ENCODE measurements at regions not wholly inside any gene's neighbourhood (a gene's known extent, or its start where the extent isn't known, plus 50 kb on each side); places are given as distances from the start of the nearest gene placed in this dataset.

DNA sequence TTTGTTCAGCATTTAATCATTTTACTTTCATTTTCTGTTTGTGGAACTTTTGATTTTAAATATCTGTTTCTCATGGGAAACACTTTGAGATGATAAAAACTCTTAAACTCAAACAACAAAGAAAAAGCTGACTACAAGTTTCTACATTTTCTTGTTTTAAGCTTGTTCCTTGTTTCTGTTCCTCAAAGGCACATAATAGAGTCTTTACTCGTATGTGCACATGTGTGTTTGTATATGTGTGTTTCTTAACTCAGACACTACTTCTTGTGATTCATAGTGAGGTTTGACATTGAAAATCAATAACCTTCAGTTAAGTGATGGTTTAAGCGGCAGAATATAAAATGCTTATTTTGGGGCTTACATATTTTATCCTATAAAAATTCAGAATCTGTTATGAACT is 786.7 kb upstream of the EPHA6 start:
- Mint-ChIP-seq H3K4me1 (no peaks in the 10 kb centered on the region), H3K4me3 (no peak overlapping the region)

DNA sequence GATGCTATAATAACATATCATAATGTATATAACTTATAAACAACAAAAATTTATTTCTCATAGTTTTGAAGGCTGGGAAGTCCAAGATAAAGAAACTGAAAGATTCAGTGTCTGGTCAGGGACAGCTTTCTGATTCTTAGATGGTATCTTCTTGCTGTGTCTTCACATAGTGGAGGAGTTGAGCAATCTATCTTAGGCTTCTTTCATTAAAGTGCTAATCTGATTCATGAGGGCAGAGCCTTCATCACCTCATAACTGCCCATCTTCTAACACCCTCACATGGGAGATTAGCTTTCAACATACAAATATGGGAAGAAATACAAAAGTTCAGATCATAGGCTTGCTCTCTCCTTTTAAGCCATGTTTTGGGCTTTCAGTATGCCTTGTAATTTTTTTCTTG is 774.8 kb upstream of the EPHA6 start:
- Mint-ChIP-seq H3K27me3 (no peaks in the 10 kb centered on the region), H3K4me1 (no peaks in the 10 kb centered on the region), H3K27ac (no peak overlapping the region), H3K4me3 (no peak overlapping the region), H3K9me3 (ENCODE audit: low read depth) (no peaks in the 10 kb centered on the region), H3K36me3 (no peaks in the 10 kb centered on the region)
- no peak for DNase-seq
- CTCF ChIA-PET, result no interaction called here
- no peak for ATAC-seq

More for the DNA sequence above, 786.7 kb upstream of the EPHA6 start:
- no peak overlapping the region for H3K27ac Mint-ChIP-seq
- H3K27me3 Mint-ChIP-seq, result no peaks in the 10 kb centered on the region
- H3K36me3 Mint-ChIP-seq, result no peaks in the 10 kb centered on the region
- H3K9me3 Mint-ChIP-seq (ENCODE audit: low read depth), result peaks cover 9% of the 10 kb centered on the region
- DNase-seq, result no peak
- CTCF ChIA-PET, result no interaction called here
- no peak for ATAC-seq

DNA sequence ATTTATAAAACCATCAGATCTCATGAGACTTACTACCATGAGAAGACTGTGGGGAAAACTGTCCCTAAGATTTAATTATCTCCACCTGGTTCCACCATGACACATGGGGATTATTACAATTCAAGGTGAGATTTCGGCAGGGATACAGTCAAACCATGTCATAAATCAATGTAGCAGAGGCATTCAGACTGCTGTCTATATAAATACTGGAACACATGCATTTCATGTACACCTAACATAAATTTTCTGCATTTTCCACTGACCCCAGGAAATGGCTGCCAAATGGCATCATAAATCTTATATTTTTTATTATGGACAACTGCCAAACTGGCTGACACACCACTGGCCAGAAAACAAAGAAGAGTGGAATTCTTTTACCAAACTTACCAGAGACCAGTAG is 755.1 kb upstream of the EPHA6 start:
- DNase-seq (no peak), ATAC-seq (no peak)
- CTCF ChIA-PET, result no interaction called here
- no peaks in the 10 kb centered on the region for H3K9me3 Mint-ChIP-seq (ENCODE audit: low read depth)
- H3K4me3 Mint-ChIP-seq, result no peak overlapping the region
- H3K4me1 Mint-ChIP-seq, result no peaks in the 10 kb centered on the region
- H3K27me3 Mint-ChIP-seq, result no peaks in the 10 kb centered on the region
- no peak overlapping the region for H3K27ac Mint-ChIP-seq
- H3K36me3 Mint-ChIP-seq, result no peaks in the 10 kb centered on the region

DNA sequence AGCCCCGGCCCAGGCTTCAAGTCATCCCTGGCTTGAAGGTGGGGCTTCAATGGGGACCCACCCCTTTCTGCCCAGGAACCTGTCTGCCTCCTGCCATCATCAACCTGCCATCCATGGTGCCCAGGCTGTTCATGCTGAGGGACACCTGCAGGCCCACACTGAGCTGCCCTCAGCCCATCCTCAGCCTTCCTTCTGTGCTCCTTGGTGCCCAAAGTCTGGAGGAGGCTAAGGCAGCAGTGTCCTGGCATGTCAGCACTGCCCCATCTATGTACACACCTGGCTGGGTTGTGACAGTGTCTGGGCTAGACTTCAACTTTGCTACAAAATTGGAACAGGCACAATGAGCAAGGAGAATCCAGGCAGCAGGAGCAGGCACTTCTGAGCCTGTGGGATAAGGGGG is 745.3 kb upstream of the EPHA6 start:
- no peak for DNase-seq
- no peak overlapping the region for H3K27ac Mint-ChIP-seq
- no peaks in the 10 kb centered on the region for H3K4me1 Mint-ChIP-seq
- no peaks in the 10 kb centered on the region for H3K9me3 Mint-ChIP-seq (ENCODE audit: low read depth)
- H3K27me3 Mint-ChIP-seq, result no peaks in the 10 kb centered on the region
- CTCF ChIA-PET, result no interaction called here
- H3K4me3 Mint-ChIP-seq, result no peak overlapping the region
- ATAC-seq, result no peak
- no peaks in the 10 kb centered on the region for H3K36me3 Mint-ChIP-seq

GRCh38 chr3:96070678-96071077 is 743.7 kb upstream of the EPHA6 start:
- CTCF ChIA-PET, result no interaction called here
- H3K9me3 Mint-ChIP-seq (ENCODE audit: low read depth), result no peaks in the 10 kb centered on the region
- DNase-seq, result no peak
- H3K4me3 Mint-ChIP-seq, result no peak overlapping the region
- no peak for ATAC-seq
- H3K4me1 Mint-ChIP-seq, result no peaks in the 10 kb centered on the region
- no peaks in the 10 kb centered on the region for H3K27me3 Mint-ChIP-seq
- H3K36me3 Mint-ChIP-seq, result no peaks in the 10 kb centered on the region
- H3K27ac Mint-ChIP-seq, result no peak overlapping the region

DNA sequence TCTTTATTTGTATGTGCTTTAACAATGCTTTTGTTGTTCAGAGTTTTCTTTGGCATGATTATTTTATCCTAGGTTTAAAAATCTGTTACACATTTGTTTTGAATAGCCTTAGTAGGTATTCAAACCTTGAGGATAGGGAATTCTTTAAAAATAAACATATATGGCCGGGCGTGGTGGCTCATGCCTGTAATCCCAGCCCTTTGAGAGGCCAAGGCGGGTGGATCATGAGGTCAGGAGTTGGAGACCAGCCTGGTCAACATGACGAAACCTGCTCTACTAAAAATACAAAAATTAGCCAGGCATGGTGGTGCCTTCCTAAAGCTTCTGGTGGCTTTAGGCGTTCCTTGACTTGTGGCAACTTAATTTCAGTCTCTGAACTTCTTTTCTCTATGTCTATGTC is 743.3 kb upstream of the EPHA6 start:
- Mint-ChIP-seq H3K27ac (no peak overlapping the region), H3K4me1 (no peaks in the 10 kb centered on the region), H3K27me3 (no peaks in the 10 kb centered on the region), H3K9me3 (ENCODE audit: low read depth) (peaks cover 2% of the 10 kb centered on the region), H3K36me3 (no peaks in the 10 kb centered on the region), H3K4me3 (no peak overlapping the region)
- CTCF ChIA-PET, result no interaction called here
- ATAC-seq (no peak), DNase-seq (no peak)

DNA sequence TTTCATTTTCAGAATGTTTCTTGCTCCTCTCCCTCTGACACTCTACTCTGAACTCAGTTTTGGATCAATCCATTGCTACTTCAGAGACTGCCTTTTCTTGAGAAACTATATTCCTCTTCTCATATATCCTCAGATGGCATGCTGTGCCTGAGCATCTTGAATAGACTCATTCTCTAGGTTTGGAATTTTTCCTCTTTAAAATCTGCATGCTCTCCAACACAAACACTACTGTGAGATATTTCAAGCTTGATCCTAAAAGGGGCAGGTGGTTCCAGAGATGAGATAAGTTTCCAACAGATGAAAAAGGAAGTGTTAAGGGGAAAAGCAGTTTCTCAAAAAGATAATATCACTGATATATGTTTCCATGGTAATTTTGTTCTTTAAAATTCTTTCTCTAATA is 742.2 kb upstream of the EPHA6 start:
- Mint-ChIP-seq H3K4me1 (no peaks in the 10 kb centered on the region), H3K4me3 (no peak overlapping the region), H3K27ac (no peak overlapping the region), H3K9me3 (ENCODE audit: low read depth) (peaks cover 4% of the 10 kb centered on the region), H3K36me3 (no peaks in the 10 kb centered on the region), H3K27me3 (no peaks in the 10 kb centered on the region)
- DNase-seq (no peak), ATAC-seq (no peak)
- CTCF ChIA-PET, result no interaction called here

DNA sequence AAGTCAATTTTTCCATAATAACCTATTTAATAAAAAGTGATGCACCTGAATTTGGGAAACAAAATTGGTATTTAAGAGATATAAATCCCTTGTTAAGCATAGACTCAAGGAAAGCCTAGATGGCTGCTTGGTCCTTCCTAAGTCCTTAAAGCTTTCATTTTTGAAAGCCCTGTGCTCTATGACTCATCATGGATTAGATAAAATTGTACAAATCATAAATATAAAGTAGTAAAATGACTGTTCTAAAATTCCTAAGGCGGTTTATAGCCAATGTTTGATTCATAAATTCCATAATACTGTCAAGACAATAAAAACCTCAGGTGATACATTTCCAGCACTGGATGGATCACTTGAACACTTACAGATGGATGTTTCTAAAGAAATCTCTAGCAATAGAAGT is 730.8 kb upstream of the EPHA6 start:
- H3K4me3 Mint-ChIP-seq, result no peak overlapping the region
- H3K9me3 Mint-ChIP-seq (ENCODE audit: low read depth), result no peaks in the 10 kb centered on the region
- no peak for ATAC-seq
- CTCF ChIA-PET, result no interaction called here
- no peaks in the 10 kb centered on the region for H3K36me3 Mint-ChIP-seq
- no peak overlapping the region for H3K27ac Mint-ChIP-seq
- H3K4me1 Mint-ChIP-seq, result no peaks in the 10 kb centered on the region
- DNase-seq, result no peak
- no peaks in the 10 kb centered on the region for H3K27me3 Mint-ChIP-seq

DNA sequence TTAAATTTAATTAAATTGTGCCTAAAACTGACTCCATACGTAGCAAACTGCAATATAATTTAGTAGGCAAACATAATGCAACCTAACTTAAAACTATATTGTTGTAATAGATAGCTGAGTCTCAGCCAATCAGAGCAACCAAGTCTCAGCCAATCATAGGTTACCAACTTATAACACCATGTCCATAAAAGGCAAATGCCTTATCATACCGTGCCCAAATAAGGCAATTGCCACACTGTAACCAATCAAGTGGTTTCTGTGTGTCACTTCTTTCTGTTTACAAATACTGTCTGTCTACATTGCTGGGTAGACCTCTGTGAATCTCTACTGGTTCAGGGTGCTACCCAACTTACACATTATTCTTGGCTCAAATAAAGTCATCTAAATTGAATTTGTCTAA is 728.4 kb upstream of the EPHA6 start:
- H3K4me1 Mint-ChIP-seq, result no peaks in the 10 kb centered on the region
- ATAC-seq (no peak), DNase-seq (no peak)
- CTCF ChIA-PET, result no interaction called here
- H3K27ac Mint-ChIP-seq, result no peak overlapping the region
- no peaks in the 10 kb centered on the region for H3K36me3 Mint-ChIP-seq
- H3K4me3 Mint-ChIP-seq, result no peak overlapping the region
- peaks cover 2% of the 10 kb centered on the region for H3K9me3 Mint-ChIP-seq (ENCODE audit: low read depth)
- H3K27me3 Mint-ChIP-seq, result no peaks in the 10 kb centered on the region

DNA sequence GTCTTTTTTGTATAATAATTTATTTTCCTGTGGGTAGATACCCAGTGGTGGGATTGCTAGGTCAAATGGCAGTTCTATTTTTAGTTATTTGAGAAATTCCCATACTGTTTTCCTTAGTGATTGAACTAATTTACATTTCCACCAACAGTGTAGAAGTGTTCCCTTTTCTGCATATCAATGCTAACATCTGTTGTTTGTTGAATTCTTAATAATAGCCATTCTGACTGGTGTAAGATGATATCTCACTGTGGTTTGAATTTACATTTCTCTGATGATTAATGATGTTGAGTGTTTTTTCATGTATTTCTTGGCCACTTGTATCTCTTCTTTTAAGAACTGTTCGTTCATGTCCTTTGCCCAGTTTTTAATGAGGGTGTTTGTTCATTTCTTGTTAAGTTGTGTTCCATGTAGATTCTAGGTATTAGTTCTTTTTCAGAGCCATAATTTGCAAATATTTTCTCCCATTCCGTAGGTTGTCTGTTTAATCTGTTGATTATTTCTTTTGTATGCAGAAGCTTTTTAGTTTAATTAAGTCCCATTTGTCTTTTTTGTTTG is 713.3 kb upstream of the EPHA6 start:
- no peak for DNase-seq
- no peak for ATAC-seq
- Mint-ChIP-seq H3K9me3 (ENCODE audit: low read depth) (peaks cover 4% of the 10 kb centered on the region), H3K36me3 (no peaks in the 10 kb centered on the region), H3K27ac (no peak overlapping the region), H3K4me1 (no peaks in the 10 kb centered on the region), H3K4me3 (no peak overlapping the region), H3K27me3 (no peaks in the 10 kb centered on the region)
- CTCF ChIA-PET, result no interaction called here

GRCh38 chr3:96106701-96107100 is 707.7 kb upstream of the EPHA6 start:
- H3K9me3 Mint-ChIP-seq (ENCODE audit: low read depth), result peaks cover 4% of the 10 kb centered on the region
- DNase-seq (no peak), ATAC-seq (no peak)
- CTCF ChIA-PET, result no interaction called here
- no peak overlapping the region for H3K4me3 Mint-ChIP-seq
- H3K4me1 Mint-ChIP-seq, result no peaks in the 10 kb centered on the region
- no peaks in the 10 kb centered on the region for H3K36me3 Mint-ChIP-seq
- no peaks in the 10 kb centered on the region for H3K27me3 Mint-ChIP-seq
- H3K27ac Mint-ChIP-seq, result no peak overlapping the region

Data from activated CD8-positive, alpha-beta memory T cell treated with anti-CD3 and anti-CD28 coated beads, Interleukin-2, amount 10 ng/mL, durations not matched to agents 7 days and 5 days (primary cell).